HG02571 (cell line): ENCODE measurements at regions not wholly inside any gene's neighbourhood (a gene's known extent, or its start where the extent isn't known, plus 50 kb on each side); places are given as distances from the start of the nearest gene placed in this dataset.

Experiments used
- ATAC-seq: cut with Tn5 transposase; IDR thresholded peaks from one replicate; pipeline ENCODE4 v1.9.1; 2021; ENCODE audit warnings: mild to moderate bottlenecking, moderate library complexity; ENCODE audit not compliant: unreplicated experiment

GRCh38 chr4:104766676-104767075 lies 272.0 kb upstream of the CXXC4 start:
- no peak for ATAC-seq

DNA sequence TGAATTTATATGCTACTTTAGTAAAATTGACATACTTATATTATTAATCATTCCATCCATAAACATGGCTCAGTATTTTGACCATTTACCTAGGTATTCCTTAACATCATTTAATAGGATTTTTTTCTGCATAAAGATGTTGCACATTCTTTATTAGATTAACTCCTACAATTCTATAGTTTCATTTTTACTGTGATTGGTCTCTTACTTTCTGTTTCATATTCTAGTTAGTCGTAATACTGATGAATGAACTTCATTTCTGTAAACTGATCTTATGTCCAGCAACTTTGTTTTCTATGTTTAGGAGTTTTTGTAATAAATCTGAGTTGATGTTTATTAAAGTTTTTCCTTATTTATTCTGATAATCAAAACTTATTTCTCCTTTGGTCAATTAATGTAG lies 278.2 kb upstream of the CXXC4 start:
- ATAC-seq, result peak; percentile 84

DNA sequence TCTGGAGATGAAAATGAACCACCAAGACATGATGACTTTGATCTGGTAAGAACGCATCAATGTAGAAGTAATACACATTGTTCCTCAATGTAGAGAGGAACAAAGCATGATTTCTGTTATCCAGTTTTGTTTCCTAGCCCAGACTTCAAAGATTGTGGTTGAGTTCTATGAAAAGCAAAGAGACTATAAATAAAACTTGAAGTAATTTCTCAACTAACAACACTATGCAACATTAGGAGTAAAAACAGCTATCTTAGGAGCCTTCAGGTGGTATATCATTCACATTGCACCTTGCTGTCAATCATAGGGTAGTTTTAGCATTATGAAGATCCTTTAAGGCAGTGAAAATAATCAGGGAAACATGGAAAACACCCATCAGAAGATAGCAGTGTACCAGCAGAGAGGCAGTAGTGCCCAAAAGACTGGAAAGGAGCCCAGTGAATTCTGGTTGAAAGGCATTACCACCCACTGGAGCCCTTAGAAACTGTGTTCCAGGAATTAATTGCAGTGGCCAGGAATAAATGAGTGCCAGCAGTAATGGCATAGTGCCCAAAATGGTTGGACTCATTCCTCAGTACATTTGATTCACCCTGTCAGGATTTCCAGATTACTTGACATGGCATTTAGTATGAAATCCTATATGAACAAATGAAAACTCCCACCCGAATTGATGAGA lies 300.7 kb upstream of the CXXC4 start:
- ATAC-seq, result no peak

DNA sequence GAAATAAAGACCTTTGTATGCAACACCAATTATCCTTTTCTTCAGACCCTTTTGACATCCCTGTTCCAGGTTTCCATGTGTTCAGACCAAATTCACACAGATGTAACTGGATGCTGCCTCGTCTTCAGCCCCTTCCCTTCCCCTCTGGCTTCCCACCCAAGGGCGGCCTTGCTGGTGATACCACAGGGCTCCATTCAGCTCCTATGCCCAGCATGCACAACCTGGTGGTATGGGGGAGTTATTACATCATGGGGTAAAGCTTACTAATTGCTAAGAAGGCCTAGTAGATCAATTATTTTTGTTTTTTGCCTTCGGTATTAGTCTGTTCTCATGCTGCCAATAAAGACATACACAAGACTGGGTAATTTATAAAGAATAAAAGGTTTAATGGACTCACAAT lies 317.0 kb upstream of the CXXC4 start:
- ATAC-seq, result no peak

- peak; percentile 79 for ATAC-seq
These were observed 321.0 kb upstream of the CXXC4 start for GRCh38 chr4:104815665-104816064.

DNA sequence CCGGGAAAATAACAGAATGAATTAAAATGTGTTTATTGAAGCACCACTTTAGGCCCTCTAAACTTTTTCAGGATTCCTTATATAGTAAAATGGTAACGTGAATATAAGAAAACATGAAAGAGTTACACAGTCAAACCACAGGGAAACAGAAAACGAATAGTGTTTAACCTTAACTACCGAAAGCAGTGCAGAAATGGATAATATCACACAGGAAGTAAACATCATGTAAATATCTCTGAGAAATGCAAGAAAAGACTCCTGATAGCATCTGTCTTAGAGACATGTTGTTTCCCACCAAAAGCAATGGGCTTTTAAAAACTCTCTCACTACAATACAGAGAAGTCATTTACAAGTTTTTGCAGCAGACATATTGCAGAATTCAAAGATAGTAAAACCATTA lies 323.9 kb upstream of the CXXC4 start:
- ATAC-seq, result no peak

- no peak for ATAC-seq
These were observed 320.5 kb upstream of the TET2 start for GRCh38 chr4:104826171-104826570.

- ATAC-seq, result no peak
These were observed 316.9 kb upstream of the TET2 start for GRCh38 chr4:104829761-104830160.

- ATAC-seq, result no peak
These were observed 298.0 kb upstream of the TET2 start for GRCh38 chr4:104848597-104849225.

GRCh38 chr4:104859601-104860237 lies 287.0 kb upstream of the TET2 start:
- no peak for ATAC-seq

DNA sequence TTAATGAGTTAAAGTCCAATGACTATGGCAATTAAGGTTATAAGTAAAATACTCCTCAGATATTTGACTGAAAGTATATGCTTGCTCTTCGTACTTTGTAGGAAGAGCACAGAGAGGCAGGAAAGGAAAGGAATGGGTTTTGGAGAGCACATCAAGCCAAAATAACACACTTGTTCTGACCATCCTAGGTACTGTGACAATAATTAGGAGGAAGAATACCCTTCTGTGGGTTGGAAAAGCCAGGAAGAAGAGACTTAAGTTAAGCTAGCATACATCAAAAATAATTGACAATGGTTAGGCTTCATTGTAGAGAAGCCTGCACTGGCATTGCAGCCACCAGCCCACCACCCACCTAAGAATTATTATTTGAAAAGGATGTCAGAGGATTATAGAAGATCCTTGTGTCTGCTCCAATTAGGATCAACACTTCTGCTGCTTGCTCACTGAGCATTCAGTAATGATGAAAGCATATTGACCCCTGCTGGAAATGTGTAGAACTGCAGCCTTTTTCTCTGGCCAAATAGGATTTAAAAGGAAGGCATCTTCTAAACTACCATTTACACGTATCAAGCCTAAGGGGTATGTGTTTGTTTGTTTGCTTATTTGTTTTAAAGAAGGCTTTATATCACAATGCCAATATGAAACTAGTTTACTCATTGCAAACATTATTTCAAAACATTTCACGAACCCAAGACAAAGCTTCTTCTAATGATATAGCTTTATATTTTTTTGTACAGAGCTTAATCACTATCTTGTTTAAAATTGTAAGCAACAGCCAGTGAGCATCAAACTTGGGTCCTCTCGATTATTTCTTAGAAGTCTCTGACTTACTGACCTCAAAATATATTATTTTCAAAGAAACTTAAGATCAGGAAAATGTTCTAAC lies 286.2 kb upstream of the TET2 start:
- ATAC-seq, result peak; percentile 78

GRCh38 chr4:104866809-104867208 lies 279.9 kb upstream of the TET2 start:
- no peak for ATAC-seq

- ATAC-seq, result no peak
These were observed 278.1 kb upstream of the TET2 start for GRCh38 chr4:104868533-104868932.

- peak; percentile 94 for ATAC-seq
These were observed 277.7 kb upstream of the TET2 start for GRCh38 chr4:104868958-104869357.

DNA sequence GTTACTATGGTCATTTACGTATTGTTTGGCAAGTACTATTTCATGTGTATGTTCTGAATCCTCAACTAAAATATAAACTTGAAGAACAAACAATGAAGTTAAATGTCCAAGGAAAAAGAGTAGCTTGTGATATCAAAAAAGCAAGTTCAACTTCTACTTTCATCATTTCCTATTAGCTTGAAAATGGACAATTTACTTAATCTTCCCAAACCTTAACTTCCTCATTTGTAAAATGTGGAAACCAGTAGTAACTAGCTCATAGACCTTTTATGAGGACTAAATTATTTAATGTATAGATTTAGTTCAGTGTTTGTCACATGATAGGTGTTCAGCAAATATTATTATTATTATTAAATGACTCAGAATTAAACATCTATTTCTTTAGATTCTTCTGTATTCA lies 276.8 kb upstream of the TET2 start:
- ATAC-seq, result no peak

- ATAC-seq, result no peak
These were observed 276.0 kb upstream of the TET2 start for GRCh38 chr4:104870495-104871233.

GRCh38 chr4:104878936-104879335 lies 267.7 kb upstream of the TET2 start:
- ATAC-seq, result no peak

DNA sequence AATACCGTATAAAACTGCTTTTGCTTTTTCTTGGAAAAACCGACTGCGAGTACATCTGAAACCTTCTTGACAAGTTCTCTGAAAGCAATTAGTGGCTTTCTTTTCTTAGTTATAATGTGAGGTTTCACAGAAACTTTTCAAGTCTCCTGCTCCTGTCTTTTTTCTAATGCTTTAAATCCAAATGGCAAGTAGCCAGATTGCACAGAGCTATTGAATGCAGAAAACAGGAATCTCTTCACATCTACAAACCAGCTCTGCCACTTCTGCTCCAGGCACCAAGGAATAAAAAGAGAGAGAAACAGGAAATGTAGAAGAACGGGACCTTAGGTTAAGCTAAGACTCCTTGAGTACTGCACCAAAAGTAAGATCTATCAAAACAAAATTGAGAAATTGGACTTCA lies 267.3 kb upstream of the TET2 start:
- ATAC-seq, result no peak

DNA sequence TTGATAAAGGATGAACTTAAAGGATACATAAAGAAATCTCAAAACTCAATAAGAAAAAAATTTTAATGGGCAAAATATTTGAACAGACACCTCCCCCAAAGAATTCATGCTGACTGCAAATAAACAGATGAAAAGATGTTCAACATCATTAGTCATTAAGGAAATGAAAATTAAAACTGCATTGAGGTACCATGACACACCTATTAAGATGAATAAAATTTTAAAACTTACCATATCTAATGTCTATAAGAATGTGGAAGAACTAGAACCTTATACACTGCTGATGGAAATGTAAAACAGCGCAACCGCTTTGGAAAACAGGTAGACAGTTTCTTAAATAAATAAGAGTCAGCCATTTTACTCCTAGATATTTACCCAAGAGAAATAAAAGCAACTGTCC lies 266.8 kb upstream of the TET2 start:
- no peak for ATAC-seq

- ATAC-seq, result no peak
These were observed 265.4 kb upstream of the TET2 start for GRCh38 chr4:104881136-104881886.
